ENCODE measurements at regions not wholly inside any gene's neighbourhood (a gene's known extent, or its start where the extent isn't known, plus 50 kb on each side); places are given as distances from the start of the nearest gene placed in this dataset.

DNA sequence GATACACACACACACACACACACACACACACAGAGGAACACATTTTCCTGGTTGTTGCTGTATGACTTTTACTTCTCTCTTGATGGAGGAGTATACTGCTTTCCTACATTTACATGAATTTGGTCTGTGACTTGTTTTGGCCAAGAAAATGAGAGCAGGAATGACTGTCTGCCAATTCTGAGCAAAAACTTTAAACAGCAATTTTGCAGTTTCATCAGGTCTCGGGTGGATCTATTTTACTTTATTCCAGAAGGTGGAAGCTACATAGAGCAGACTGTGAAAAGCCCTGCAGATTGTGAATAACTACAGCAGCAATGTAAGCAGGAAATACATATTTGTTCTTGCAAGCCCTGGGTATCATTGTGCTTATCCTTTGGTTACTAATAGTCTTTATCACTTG, 1350.0 kb upstream of the EPHA6 start:
- dilution Hi-C loops (cut with MboI; ENCODE audit: extremely low pct_ligation_motif_present, low sequenced_read_pairs) = no loop called here
- no peaks in the 10 kb centered on the region for H3K79me2 ChIP-seq (ENCODE audit: control insufficient read depth, insufficient read depth, low read length)
- no peak overlapping the region for H3K9ac ChIP-seq (ENCODE audit: control insufficient read depth, extremely low read depth, insufficient read depth, low read length)
- no peak overlapping the region for H3K4me3 ChIP-seq (ENCODE audit: control insufficient read depth in 2 of 3, extremely low read depth in 1 of 3, insufficient read depth in 2 of 3, low read depth in 1 of 3, low read length in 3 of 3)
- H3K36me3 ChIP-seq (ENCODE audit: control insufficient read depth in 2 of 2, extremely low read depth in 1 of 2, insufficient read depth in 2 of 2, low read length in 2 of 2) = no peaks in the 10 kb centered on the region
- no peak overlapping the region for H2AFZ ChIP-seq (ENCODE audit: control insufficient read depth, low read length)
- no peaks in the 10 kb centered on the region for H4K20me1 ChIP-seq (ENCODE audit: control insufficient read depth, extremely low read depth, insufficient read depth, low read length)
- no peaks in the 10 kb centered on the region for H3K27me3 ChIP-seq (ENCODE audit: control insufficient read depth, extremely low read depth, insufficient read depth, low read length)
- H3K9me1 ChIP-seq (ENCODE audit: control insufficient read depth, extremely low read depth, insufficient read depth, low read length) = no peaks in the 10 kb centered on the region
- H3K9me3 ChIP-seq (ENCODE audit: control insufficient read depth, low read depth, low read length) = no peaks in the 10 kb centered on the region
- H3K4me1 ChIP-seq (ENCODE audit: control insufficient read depth, extremely low read depth, insufficient read depth, low read length) = no peaks in the 10 kb centered on the region
- H3K4me2 ChIP-seq (ENCODE audit: control insufficient read depth, extremely low read depth, insufficient read depth, low read depth, low read length) = no peak overlapping the region
- FAIRE-seq (no peak), DNase-seq (ENCODE audit: low read depth, low spot score) (no peak)
- no peak overlapping the region for H3K27ac ChIP-seq (ENCODE audit: control insufficient read depth, insufficient read depth, low read length)
- TF ChIP-seq EZH2 (IDR thresholded peaks at IDR 0.05; ENCODE audit: low read length) = no peak
- TF ChIP-seq, protein P1, sequence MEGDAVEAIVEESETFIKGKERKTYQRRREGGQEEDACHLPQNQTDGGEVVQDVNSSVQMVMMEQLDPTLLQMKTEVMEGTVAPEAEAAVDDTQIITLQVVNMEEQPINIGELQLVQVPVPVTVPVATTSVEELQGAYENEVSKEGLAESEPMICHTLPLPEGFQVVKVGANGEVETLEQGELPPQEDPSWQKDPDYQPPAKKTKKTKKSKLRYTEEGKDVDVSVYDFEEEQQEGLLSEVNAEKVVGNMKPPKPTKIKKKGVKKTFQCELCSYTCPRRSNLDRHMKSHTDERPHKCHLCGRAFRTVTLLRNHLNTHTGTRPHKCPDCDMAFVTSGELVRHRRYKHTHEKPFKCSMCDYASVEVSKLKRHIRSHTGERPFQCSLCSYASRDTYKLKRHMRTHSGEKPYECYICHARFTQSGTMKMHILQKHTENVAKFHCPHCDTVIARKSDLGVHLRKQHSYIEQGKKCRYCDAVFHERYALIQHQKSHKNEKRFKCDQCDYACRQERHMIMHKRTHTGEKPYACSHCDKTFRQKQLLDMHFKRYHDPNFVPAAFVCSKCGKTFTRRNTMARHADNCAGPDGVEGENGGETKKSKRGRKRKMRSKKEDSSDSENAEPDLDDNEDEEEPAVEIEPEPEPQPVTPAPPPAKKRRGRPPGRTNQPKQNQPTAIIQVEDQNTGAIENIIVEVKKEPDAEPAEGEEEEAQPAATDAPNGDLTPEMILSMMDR (optimal IDR thresholded peaks at IDR 0.05 in 1 of 3, IDR thresholded peaks at IDR 0.05 in 1 of 3, conservative IDR thresholded peaks at IDR 0.05 in 1 of 3; ENCODE audit: extremely low read depth in 1 of 3, insufficient read depth in 2 of 3, low read length in 3 of 3) = no peak

DNA sequence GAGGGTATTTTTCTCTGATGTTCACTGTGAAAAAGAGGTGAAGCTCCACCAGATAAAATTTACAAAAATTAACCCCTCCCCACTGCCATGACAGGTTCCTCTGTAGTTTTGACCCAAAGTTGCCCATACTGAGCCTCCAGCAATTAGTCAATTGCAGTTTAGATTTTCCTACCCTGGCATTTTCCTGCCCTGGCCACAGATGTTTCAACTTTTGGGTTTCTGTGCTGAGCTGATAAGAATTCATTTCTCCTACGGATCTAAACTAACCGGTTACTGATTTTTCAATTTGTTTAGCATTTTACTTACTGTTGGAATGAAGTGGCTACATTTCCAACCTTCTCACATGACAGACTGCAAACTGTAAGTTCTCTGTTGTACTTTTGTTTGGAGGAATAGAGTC, 1346.1 kb upstream of the EPHA6 start:
- no peak for DNase-seq (ENCODE audit: low read depth, low spot score)

More for the DNA sequence above, 1346.1 kb upstream of the EPHA6 start:
- Histone ChIP-seq H3K9me3 (ENCODE audit: control insufficient read depth, low read depth, low read length) (no peaks in the 10 kb centered on the region), H3K4me2 (ENCODE audit: control insufficient read depth, extremely low read depth, insufficient read depth, low read depth, low read length) (no peak overlapping the region), H3K4me1 (ENCODE audit: control insufficient read depth, extremely low read depth, insufficient read depth, low read length) (no peaks in the 10 kb centered on the region), H2AFZ (ENCODE audit: control insufficient read depth, low read length) (no peak overlapping the region), H3K9ac (ENCODE audit: control insufficient read depth, extremely low read depth, insufficient read depth, low read length) (no peak overlapping the region), H3K27me3 (ENCODE audit: control insufficient read depth, extremely low read depth, insufficient read depth, low read length) (no peaks in the 10 kb centered on the region), H3K4me3 (ENCODE audit: control insufficient read depth in 2 of 3, extremely low read depth in 1 of 3, insufficient read depth in 2 of 3, low read depth in 1 of 3, low read length in 3 of 3) (no peak overlapping the region), H4K20me1 (ENCODE audit: control insufficient read depth, extremely low read depth, insufficient read depth, low read length) (no peaks in the 10 kb centered on the region), H3K79me2 (ENCODE audit: control insufficient read depth, insufficient read depth, low read length) (no peaks in the 10 kb centered on the region), H3K27ac (ENCODE audit: control insufficient read depth, insufficient read depth, low read length) (no peak overlapping the region), H3K9me1 (ENCODE audit: control insufficient read depth, extremely low read depth, insufficient read depth, low read length) (no peaks in the 10 kb centered on the region), H3K36me3 (ENCODE audit: control insufficient read depth in 2 of 2, extremely low read depth in 1 of 2, insufficient read depth in 2 of 2, low read length in 2 of 2) (no peaks in the 10 kb centered on the region)
- TF ChIP-seq, protein P1 (optimal IDR thresholded peaks at IDR 0.05 in 1 of 3, IDR thresholded peaks at IDR 0.05 in 1 of 3, conservative IDR thresholded peaks at IDR 0.05 in 1 of 3; ENCODE audit: extremely low read depth in 1 of 3, insufficient read depth in 2 of 3, low read length in 3 of 3) = no peak
- no peak for TF ChIP-seq EZH2 (IDR thresholded peaks at IDR 0.05; ENCODE audit: low read length)
- no peak for FAIRE-seq
- dilution Hi-C loops (cut with MboI; ENCODE audit: extremely low pct_ligation_motif_present, low sequenced_read_pairs) = no loop called here

Measured in keratinocyte (primary cell).